ENCODE measurements at regions not wholly inside any gene's neighbourhood (a gene's known extent, or its start where the extent isn't known, plus 50 kb on each side); places are given as distances from the start of the nearest gene placed in this dataset.

DNA sequence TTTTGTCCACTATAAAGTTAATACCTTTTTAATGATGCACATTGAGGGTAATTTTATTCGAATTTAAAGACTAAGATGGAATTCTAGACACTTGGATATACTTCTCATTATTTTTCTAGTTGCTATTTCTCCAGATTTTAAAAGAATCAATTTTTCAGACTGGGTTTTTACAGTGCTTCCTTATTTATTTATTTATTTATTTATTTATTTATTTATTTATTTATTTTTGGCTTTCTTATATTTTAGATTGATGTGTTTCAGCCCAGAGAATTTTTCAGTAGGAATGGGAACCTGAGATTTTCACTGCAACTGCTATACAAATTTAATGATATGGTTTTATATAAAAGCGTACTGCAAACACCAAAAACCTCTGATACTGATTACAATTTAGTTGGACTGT, 448.7 kb downstream of the ZPLD1 start:
- Histone ChIP-seq H3K9me3 (ENCODE audit: low read depth) (no peaks in the 10 kb centered on the region), H3K9ac (no peak overlapping the region), H4K20me1 (ENCODE audit: low read depth) (no peaks in the 10 kb centered on the region), H3K36me3 (no peaks in the 10 kb centered on the region), H2AFZ (replicated peaks) (no peak overlapping the region), H3K4me3 (no peak overlapping the region), H3K4me1 (no peaks in the 10 kb centered on the region), H3K79me2 (ENCODE audit: low read depth) (no peaks in the 10 kb centered on the region), H3K27ac (no peak overlapping the region), H3F3A (ENCODE audit: low read depth) (no peaks in the 10 kb centered on the region), H3K27me3 (no peaks in the 10 kb centered on the region), H3K4me2 (no peak overlapping the region)
- Mint-ChIP-seq H3K27me3 (ENCODE audit: insufficient read depth, low read depth) (no peaks in the 10 kb centered on the region), H3K36me3 (no peaks in the 10 kb centered on the region), H3K4me3 (no peak overlapping the region), H3K27ac (no peak overlapping the region), H3K9me3 (no peaks in the 10 kb centered on the region), H3K4me1 (no peaks in the 10 kb centered on the region)
- TF ChIP-seq, protein P1, sequence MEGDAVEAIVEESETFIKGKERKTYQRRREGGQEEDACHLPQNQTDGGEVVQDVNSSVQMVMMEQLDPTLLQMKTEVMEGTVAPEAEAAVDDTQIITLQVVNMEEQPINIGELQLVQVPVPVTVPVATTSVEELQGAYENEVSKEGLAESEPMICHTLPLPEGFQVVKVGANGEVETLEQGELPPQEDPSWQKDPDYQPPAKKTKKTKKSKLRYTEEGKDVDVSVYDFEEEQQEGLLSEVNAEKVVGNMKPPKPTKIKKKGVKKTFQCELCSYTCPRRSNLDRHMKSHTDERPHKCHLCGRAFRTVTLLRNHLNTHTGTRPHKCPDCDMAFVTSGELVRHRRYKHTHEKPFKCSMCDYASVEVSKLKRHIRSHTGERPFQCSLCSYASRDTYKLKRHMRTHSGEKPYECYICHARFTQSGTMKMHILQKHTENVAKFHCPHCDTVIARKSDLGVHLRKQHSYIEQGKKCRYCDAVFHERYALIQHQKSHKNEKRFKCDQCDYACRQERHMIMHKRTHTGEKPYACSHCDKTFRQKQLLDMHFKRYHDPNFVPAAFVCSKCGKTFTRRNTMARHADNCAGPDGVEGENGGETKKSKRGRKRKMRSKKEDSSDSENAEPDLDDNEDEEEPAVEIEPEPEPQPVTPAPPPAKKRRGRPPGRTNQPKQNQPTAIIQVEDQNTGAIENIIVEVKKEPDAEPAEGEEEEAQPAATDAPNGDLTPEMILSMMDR (IDR thresholded peaks at IDR 0.05), result no peak
- TF ChIP-seq EZH2 (IDR thresholded peaks at IDR 0.05) (no peak), EZH2phosphoT487 (IDR thresholded peaks at IDR 0.05) (no peak)
- no peak for DNase-seq (ENCODE audit: low spot score)

DNA sequence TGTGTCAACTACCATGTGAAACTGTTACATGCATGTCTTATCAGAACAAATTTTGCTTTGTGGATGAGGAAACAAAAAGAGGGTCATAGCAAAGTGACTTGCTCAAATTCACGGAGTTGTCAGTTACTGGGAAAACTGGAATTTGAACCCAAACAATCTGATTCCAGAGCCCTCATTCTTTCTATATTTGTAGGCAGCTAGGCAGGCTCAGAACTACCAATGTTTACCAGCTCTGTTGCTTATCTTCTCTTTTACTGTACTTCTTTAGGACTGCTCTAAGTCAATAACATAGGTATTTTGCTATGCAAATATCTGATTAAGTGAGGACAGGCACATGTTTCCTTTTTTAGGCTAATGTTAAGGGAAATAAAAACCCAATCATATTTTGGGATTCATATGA, 450.5 kb downstream of the ZPLD1 start:
- H3F3A ChIP-seq (ENCODE audit: low read depth), result no peaks in the 10 kb centered on the region
- no peak overlapping the region for H3K4me3 Mint-ChIP-seq
- no peaks in the 10 kb centered on the region for H3K27me3 Mint-ChIP-seq (ENCODE audit: insufficient read depth, low read depth)

DNA sequence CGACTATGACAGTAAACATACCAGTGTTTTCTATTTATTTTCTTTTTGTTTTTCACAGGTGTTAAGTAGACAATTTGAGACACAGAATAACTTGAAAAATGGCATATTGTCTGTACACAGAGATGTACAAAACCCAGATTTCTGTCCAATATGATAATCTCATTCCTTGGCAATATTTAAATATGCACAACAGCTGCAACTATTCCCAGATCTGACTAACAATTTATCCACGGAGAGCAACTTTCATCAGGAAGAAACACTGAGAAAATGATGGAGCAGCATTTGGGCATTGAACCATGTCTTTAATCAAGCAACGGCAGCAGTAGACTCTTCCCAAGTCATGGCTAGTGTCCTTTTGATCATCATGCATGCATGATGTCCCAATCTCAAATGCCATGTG, 452.6 kb downstream of the ZPLD1 start:
- TF ChIP-seq, protein P1 (IDR thresholded peaks at IDR 0.05), result no peak
- TF ChIP-seq EZH2 (IDR thresholded peaks at IDR 0.05) (no peak), EZH2phosphoT487 (IDR thresholded peaks at IDR 0.05) (no peak)
- Histone ChIP-seq H3K4me1 (no peaks in the 10 kb centered on the region), H3K4me3 (no peak overlapping the region), H3F3A (ENCODE audit: low read depth) (no peaks in the 10 kb centered on the region), H3K4me2 (no peak overlapping the region), H3K36me3 (no peaks in the 10 kb centered on the region), H3K27me3 (no peaks in the 10 kb centered on the region), H4K20me1 (ENCODE audit: low read depth) (no peaks in the 10 kb centered on the region), H2AFZ (replicated peaks) (no peak overlapping the region), H3K79me2 (ENCODE audit: low read depth) (no peaks in the 10 kb centered on the region), H3K27ac (no peak overlapping the region), H3K9ac (no peak overlapping the region), H3K9me3 (ENCODE audit: low read depth) (no peaks in the 10 kb centered on the region)
- H3K36me3 Mint-ChIP-seq, result no peaks in the 10 kb centered on the region
- no peak overlapping the region for H3K27ac Mint-ChIP-seq
- H3K27me3 Mint-ChIP-seq (ENCODE audit: insufficient read depth, low read depth), result peaks cover 2% of the 10 kb centered on the region
- no peak overlapping the region for H3K4me3 Mint-ChIP-seq
- H3K4me1 Mint-ChIP-seq, result no peaks in the 10 kb centered on the region
- no peak for DNase-seq (ENCODE audit: low spot score)
- no peaks in the 10 kb centered on the region for H3K9me3 Mint-ChIP-seq

More for the DNA sequence above, 450.5 kb downstream of the ZPLD1 start:
- H3K4me2 ChIP-seq, result no peak overlapping the region
- no peak overlapping the region for H3K27ac ChIP-seq
- H3K9me3 ChIP-seq (ENCODE audit: low read depth), result no peaks in the 10 kb centered on the region
- no peak overlapping the region for H3K4me3 ChIP-seq
- H2AFZ ChIP-seq (replicated peaks), result no peak overlapping the region
- no peaks in the 10 kb centered on the region for H4K20me1 ChIP-seq (ENCODE audit: low read depth)
- H3K4me1 ChIP-seq, result no peaks in the 10 kb centered on the region
- Mint-ChIP-seq H3K4me1 (no peaks in the 10 kb centered on the region), H3K27ac (no peak overlapping the region), H3K9me3 (no peaks in the 10 kb centered on the region), H3K36me3 (no peaks in the 10 kb centered on the region)
- no peaks in the 10 kb centered on the region for H3K36me3 ChIP-seq
- H3K79me2 ChIP-seq (ENCODE audit: low read depth), result no peaks in the 10 kb centered on the region
- no peak for TF ChIP-seq EZH2 (IDR thresholded peaks at IDR 0.05)
- TF ChIP-seq, protein P1 (IDR thresholded peaks at IDR 0.05), result no peak
- no peak for TF ChIP-seq EZH2phosphoT487 (IDR thresholded peaks at IDR 0.05)
- no peaks in the 10 kb centered on the region for H3K27me3 ChIP-seq
- DNase-seq (ENCODE audit: low spot score), result no peak
- no peak overlapping the region for H3K9ac ChIP-seq

All from neural progenitor cell (in vitro differentiated cells).